ENCODE measurements at regions not wholly inside any gene's neighbourhood (a gene's known extent, or its start where the extent isn't known, plus 50 kb on each side); places are given as distances from the start of the nearest gene placed in this dataset.

DNA sequence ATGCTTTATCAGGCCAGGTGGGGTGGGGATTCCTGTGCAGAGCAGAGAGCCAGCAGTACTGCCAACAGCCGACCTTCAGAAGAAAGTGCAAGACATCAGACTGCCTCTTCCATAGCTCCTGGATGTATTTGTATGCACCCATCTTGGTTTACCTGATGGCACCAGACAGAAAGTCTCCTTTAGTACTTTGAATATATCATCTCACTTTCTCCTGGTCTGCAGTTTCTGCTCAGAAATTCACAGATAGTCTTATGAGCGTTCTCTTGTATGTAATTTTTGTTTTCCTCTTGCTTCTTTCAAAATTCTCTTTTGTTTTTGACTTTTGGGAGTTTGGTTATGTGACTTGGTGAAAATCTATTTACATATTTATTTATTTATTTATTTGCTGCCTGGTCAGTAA lies 446.4 kb upstream of the CADM1 start:
- TF ChIP-seq, protein P1, sequence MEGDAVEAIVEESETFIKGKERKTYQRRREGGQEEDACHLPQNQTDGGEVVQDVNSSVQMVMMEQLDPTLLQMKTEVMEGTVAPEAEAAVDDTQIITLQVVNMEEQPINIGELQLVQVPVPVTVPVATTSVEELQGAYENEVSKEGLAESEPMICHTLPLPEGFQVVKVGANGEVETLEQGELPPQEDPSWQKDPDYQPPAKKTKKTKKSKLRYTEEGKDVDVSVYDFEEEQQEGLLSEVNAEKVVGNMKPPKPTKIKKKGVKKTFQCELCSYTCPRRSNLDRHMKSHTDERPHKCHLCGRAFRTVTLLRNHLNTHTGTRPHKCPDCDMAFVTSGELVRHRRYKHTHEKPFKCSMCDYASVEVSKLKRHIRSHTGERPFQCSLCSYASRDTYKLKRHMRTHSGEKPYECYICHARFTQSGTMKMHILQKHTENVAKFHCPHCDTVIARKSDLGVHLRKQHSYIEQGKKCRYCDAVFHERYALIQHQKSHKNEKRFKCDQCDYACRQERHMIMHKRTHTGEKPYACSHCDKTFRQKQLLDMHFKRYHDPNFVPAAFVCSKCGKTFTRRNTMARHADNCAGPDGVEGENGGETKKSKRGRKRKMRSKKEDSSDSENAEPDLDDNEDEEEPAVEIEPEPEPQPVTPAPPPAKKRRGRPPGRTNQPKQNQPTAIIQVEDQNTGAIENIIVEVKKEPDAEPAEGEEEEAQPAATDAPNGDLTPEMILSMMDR (IDR thresholded peaks at IDR 0.05): no peak
- TF ChIP-seq POLR2A (IDR thresholded peaks at IDR 0.05): no peak
